ENCODE measurements at regions not wholly inside any gene's neighbourhood (a gene's known extent, or its start where the extent isn't known, plus 50 kb on each side); places are given as distances from the start of the nearest gene placed in this dataset.

DNA sequence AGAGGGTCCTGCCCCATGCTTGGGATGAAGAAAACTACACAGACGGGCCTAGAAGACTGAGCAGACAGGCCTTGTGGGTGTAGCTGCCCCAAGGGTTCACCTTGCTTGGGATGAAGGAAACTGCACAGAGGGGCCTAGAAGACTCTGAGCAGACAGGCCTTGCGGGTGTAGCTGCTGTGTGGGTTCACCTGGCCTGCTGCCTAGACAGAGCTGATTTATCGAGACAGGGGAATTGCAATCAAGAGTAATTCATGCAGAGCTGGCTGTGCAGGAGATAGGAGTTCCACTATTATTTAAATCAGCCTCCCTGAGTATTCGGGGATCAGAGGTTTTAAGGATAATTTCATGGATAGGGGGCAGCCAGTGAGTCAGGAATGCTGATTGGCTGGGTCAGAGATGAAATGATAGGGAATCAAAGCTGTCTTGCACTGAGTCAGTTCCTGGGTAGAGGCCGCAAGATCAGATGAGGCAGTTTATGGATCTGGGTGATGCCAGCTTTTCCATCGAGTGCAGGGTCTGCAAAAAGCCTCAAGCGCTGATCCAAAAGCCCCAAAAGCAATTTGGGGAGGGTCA, 341.4 kb downstream of the GALR1 start:
- DNase-seq (ENCODE audit: low read depth): no peak
- TF ChIP-seq, protein P1, sequence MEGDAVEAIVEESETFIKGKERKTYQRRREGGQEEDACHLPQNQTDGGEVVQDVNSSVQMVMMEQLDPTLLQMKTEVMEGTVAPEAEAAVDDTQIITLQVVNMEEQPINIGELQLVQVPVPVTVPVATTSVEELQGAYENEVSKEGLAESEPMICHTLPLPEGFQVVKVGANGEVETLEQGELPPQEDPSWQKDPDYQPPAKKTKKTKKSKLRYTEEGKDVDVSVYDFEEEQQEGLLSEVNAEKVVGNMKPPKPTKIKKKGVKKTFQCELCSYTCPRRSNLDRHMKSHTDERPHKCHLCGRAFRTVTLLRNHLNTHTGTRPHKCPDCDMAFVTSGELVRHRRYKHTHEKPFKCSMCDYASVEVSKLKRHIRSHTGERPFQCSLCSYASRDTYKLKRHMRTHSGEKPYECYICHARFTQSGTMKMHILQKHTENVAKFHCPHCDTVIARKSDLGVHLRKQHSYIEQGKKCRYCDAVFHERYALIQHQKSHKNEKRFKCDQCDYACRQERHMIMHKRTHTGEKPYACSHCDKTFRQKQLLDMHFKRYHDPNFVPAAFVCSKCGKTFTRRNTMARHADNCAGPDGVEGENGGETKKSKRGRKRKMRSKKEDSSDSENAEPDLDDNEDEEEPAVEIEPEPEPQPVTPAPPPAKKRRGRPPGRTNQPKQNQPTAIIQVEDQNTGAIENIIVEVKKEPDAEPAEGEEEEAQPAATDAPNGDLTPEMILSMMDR (IDR thresholded peaks at IDR 0.05; ENCODE audit: low read length, missing control alignments): no peak
- no peak overlapping the region for H3K4me3 ChIP-seq (replicated peaks; ENCODE audit: low read depth, low read length)

DNA sequence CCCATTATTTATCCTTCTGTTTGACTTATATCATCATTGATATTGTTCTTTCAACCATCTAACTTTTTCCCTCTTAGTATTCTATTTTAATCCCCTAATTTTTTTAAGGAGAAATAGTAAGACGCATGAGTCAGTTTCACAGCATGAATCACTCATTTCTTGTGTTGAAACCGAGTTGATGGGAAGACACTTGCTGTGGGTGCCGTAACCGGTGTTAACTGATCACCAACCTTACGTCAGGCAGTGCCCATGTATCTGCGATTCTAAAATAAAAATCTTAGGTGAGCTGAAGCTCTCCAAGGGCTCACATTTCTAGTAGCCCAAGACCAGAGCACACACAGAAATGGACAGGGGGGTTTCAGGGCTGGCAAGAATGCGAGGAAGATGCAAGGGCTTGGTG, 348.1 kb downstream of the GALR1 start:
- no peak overlapping the region for H3K4me3 ChIP-seq (replicated peaks; ENCODE audit: low read depth, low read length)
- DNase-seq (ENCODE audit: low read depth): no peak
- TF ChIP-seq, protein P1 (IDR thresholded peaks at IDR 0.05; ENCODE audit: low read length, missing control alignments): no peak

DNA sequence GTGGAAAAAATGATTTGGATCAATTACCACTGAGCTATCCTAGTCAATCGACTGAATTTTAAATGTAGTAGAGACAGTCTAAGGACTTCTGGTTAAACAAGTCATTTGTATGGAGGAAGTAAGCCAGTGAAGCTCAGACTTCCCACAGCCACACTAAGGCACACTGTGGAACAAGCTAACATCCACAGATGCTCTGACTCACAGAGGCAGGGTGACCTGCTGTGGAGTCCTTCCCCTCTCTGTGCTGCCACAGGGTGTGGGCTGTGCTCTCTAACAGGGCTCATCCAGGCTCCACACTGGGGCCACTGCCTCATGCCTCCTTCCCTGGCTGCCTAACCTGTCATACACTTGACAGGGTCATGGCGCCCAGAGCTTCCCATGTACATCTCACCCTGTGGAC, 351.0 kb downstream of the GALR1 start:
- TF ChIP-seq, protein P1 (IDR thresholded peaks at IDR 0.05; ENCODE audit: low read length, missing control alignments): no peak
- DNase-seq (ENCODE audit: low read depth): no peak
- no peak overlapping the region for H3K4me3 ChIP-seq (replicated peaks; ENCODE audit: low read depth, low read length)

DNA sequence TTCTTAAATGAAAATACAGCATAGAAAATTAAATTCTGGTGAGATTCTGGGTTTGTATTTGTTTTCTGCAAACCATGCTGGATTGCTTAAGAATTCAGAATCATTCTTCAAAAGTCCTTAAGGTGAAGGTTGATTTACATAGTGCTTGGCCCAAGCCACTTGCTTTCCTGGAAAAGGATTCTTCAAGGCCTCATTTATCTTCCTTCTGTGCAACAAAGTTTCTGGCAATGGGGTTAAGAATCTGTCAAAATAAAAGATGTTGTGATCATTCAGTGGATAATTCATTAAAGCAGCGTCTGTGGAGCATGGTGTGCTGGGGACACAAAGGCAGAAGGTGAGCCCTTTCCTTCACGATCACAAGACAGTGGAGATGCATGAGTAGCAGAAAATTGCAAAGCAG, 351.9 kb downstream of the GALR1 start:
- no peak for DNase-seq (ENCODE audit: low read depth)
- H3K4me3 ChIP-seq (replicated peaks; ENCODE audit: low read depth, low read length): no peak overlapping the region
- TF ChIP-seq, protein P1 (IDR thresholded peaks at IDR 0.05; ENCODE audit: low read length, missing control alignments): no peak

DNA sequence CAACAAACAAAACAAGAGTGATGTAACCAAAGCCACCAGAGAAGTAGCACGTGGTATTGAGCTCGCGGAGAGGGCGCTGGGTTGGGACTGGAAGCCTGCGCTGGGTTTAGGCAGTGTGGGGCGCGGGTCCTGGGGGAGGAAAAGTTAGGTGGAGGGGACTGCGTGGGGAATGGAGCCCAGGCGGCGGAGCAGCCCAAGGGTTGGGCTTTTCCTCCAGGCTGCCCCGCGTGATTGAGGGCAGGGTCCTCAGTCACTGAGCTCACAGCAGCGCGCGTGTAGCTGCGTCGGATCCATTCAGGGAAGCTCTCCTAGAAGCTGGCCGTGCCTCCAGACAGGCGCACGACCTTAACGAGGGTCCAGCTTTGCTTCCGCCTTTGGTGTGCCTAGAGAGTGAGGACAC, 357.4 kb downstream of the GALR1 start:
- DNase-seq (ENCODE audit: low read depth): no peak
- no peak overlapping the region for H3K4me3 ChIP-seq (replicated peaks; ENCODE audit: low read depth, low read length)
- TF ChIP-seq, protein P1 (IDR thresholded peaks at IDR 0.05; ENCODE audit: low read length, missing control alignments): no peak

DNA sequence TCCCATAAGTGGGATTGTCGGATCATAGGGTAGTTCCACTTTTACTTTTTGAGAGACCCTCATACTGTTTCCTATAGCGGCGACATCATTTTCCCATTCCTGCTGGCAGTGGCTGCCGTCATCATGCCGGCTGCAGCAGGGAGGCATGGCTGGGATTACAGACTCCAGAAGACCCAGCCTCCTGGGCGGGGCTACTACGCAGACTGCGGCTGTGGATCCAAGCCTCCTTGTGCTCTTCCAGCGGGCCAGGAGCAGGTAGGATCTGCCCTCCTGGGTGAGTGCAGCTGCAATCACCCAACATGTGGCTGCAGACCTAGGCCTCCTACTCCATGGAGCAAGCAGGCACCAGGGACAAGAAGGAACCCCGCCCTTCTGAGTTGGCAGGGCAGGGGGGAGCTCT, 359.2 kb downstream of the GALR1 start:
- DNase-seq (ENCODE audit: low read depth): no peak
- TF ChIP-seq, protein P1 (IDR thresholded peaks at IDR 0.05; ENCODE audit: low read length, missing control alignments): no peak

DNA sequence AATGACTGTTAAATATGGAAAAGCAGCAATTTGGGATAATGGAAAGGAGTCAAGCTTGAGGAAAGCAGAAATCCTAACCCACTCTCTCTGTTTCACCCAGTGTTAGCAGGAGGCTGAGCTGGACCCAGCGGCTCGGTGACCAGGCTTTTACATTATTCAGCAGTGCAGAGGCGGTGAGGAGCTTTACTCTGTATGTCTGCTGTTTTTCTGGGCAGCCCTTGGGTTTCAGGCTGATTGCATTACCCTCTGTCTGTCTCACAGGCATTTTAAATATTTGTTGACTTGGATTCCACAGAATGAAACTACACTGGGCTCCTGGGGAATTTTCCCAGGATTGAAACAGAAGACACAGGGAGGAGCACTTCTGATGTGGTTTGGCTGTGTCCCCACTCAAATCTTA, 368.0 kb downstream of the GALR1 start:
- DNase-seq (ENCODE audit: low read depth): no peak
- TF ChIP-seq, protein P1 (IDR thresholded peaks at IDR 0.05; ENCODE audit: low read length, missing control alignments): no peak
- H3K4me3 ChIP-seq (replicated peaks; ENCODE audit: low read depth, low read length): no peak overlapping the region

More for the DNA sequence above, 359.2 kb downstream of the GALR1 start:
- H3K4me3 ChIP-seq (replicated peaks; ENCODE audit: low read depth, low read length): no peak overlapping the region

Measured in fibroblast of pulmonary artery (primary cell).